ENCODE measurements at regions not wholly inside any gene's neighbourhood (a gene's known extent, or its start where the extent isn't known, plus 50 kb on each side); places are given as distances from the start of the nearest gene placed in this dataset.

DNA sequence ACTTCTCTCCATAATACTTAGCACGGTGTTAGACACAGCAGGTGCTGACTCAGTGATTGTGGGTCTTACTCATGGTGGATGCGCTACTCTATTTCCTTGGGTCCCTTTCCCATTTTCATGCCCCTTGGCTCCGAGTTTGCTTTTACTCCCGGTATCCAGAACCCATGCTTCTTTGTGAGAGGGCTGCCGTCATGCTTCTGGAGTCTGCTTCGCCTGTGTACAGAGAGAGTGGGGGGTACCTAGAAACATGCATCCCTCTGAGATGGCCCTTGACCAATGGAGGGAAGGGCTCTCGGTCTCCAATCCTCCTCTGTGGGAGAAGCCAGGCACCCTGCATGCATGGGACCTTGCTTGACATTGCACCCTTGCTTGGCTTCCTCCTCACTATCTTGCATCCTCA, 160.4 kb downstream of the NRN1 start:
- TF ChIP-seq POLR2A (IDR thresholded peaks at IDR 0.05) (no peak), CTCF (IDR thresholded peaks at IDR 0.05 in 4 of 5, conservative IDR thresholded peaks at IDR 0.05 in 1 of 5) (no peak)
